ENCODE measurements at regions not wholly inside any gene's neighbourhood (a gene's known extent, or its start where the extent isn't known, plus 50 kb on each side); places are given as distances from the start of the nearest gene placed in this dataset.
A peak's percentile ranks its signal among the peaks of the same experiment; 100 is the strongest.

- no peaks in the 10 kb centered on the region for H3K27me3 ChIP-seq
- H3K4me1 ChIP-seq, result no peaks in the 10 kb centered on the region
- no peak overlapping the region for H3K4me2 ChIP-seq
- H3K9me3 ChIP-seq, result no peaks in the 10 kb centered on the region
- H3K4me3 ChIP-seq, result no peak overlapping the region
- TF ChIP-seq Cebpa-rat (IDR thresholded peaks at IDR 0.05), result no peak
- H3K9ac ChIP-seq, result no peak overlapping the region
- H3K36me3 ChIP-seq, result no peaks in the 10 kb centered on the region
- H3K27ac ChIP-seq, result no peak overlapping the region
- no peaks in the 10 kb centered on the region for H4K20me1 ChIP-seq
Measured at GRCh38 chr13:68888832-68889231, 1218.8 kb upstream of the ATXN8OS start.

GRCh38 chr13:68872338-68872737 is 1235.3 kb upstream of the ATXN8OS start:
- H3K9ac ChIP-seq, result no peak overlapping the region
- no peak for TF ChIP-seq Cebpa-rat (IDR thresholded peaks at IDR 0.05)
- no peak overlapping the region for H3K4me2 ChIP-seq
- no peaks in the 10 kb centered on the region for H3K36me3 ChIP-seq
- H3K27me3 ChIP-seq, result no peaks in the 10 kb centered on the region
- no peak overlapping the region for H3K27ac ChIP-seq
- no peaks in the 10 kb centered on the region for H3K9me3 ChIP-seq
- H3K4me1 ChIP-seq, result no peaks in the 10 kb centered on the region
- H4K20me1 ChIP-seq, result no peaks in the 10 kb centered on the region
- no peak overlapping the region for H3K4me3 ChIP-seq

- TF ChIP-seq Cebpa-rat (IDR thresholded peaks at IDR 0.05), result no peak
- H3K4me2 ChIP-seq, result no peak overlapping the region
Measured at GRCh38 chr13:68851026-68851425, 1256.6 kb upstream of the ATXN8OS start.

GRCh38 chr13:68850160-68850559 is 1257.5 kb upstream of the ATXN8OS start:
- no peak overlapping the region for H3K4me2 ChIP-seq
- H3K9me3 ChIP-seq, result 0 out of 2 replicates have a peak, but pooled peaks cover 7% of the 10 kb centered on the region
- no peaks in the 10 kb centered on the region for H3K27me3 ChIP-seq
- no peaks in the 10 kb centered on the region for H3K36me3 ChIP-seq
- H4K20me1 ChIP-seq, result no peaks in the 10 kb centered on the region
- H3K27ac ChIP-seq, result no peak overlapping the region
- H3K4me1 ChIP-seq, result peaks cover 10% of the 10 kb centered on the region
- TF ChIP-seq Cebpa-rat (IDR thresholded peaks at IDR 0.05), result no peak
- H3K4me3 ChIP-seq, result no peak overlapping the region
- no peak overlapping the region for H3K9ac ChIP-seq

More at GRCh38 chr13:68851026-68851425, 1256.6 kb upstream of the ATXN8OS start:
- H4K20me1 ChIP-seq, result no peaks in the 10 kb centered on the region
- H3K9ac ChIP-seq, result no peak overlapping the region
- no peak overlapping the region for H3K4me3 ChIP-seq
- H3K4me1 ChIP-seq, result peaks cover 10% of the 10 kb centered on the region
- H3K36me3 ChIP-seq, result no peaks in the 10 kb centered on the region
- 0 out of 2 replicates have a peak, but pooled peaks cover 2% of the 10 kb centered on the region for H3K9me3 ChIP-seq
- no peaks in the 10 kb centered on the region for H3K27me3 ChIP-seq
- H3K27ac ChIP-seq, result no peak overlapping the region

- H3K9ac ChIP-seq, result no peak overlapping the region
- no peak overlapping the region for H3K27ac ChIP-seq
- H4K20me1 ChIP-seq, result no peaks in the 10 kb centered on the region
- peaks cover 10% of the 10 kb centered on the region for H3K4me1 ChIP-seq
- H3K27me3 ChIP-seq, result no peaks in the 10 kb centered on the region
- no peak overlapping the region for H3K4me3 ChIP-seq
- TF ChIP-seq Cebpa-rat (IDR thresholded peaks at IDR 0.05), result no peak
- H3K9me3 ChIP-seq, result 0 out of 2 replicates have a peak, but pooled peaks cover 7% of the 10 kb centered on the region
- H3K4me2 ChIP-seq, result peak overlapping the region; percentile 38; the same call in 1 of the 2 replicates
- H3K36me3 ChIP-seq, result no peaks in the 10 kb centered on the region
Measured at GRCh38 chr13:68846663-68847062, 1261.0 kb upstream of the ATXN8OS start.

- no peak overlapping the region for H3K27ac ChIP-seq
- no peak overlapping the region for H3K4me3 ChIP-seq
- no peaks in the 10 kb centered on the region for H4K20me1 ChIP-seq
- H3K27me3 ChIP-seq, result no peaks in the 10 kb centered on the region
- no peaks in the 10 kb centered on the region for H3K36me3 ChIP-seq
- no peak overlapping the region for H3K9ac ChIP-seq
- H3K9me3 ChIP-seq, result no peaks in the 10 kb centered on the region
- no peaks in the 10 kb centered on the region for H3K4me1 ChIP-seq
- no peak for TF ChIP-seq Cebpa-rat (IDR thresholded peaks at IDR 0.05)
- H3K4me2 ChIP-seq, result no peak overlapping the region
Measured at GRCh38 chr13:68834375-68834774, 1273.3 kb upstream of the ATXN8OS start.

- Histone ChIP-seq H4K20me1 (no peaks in the 10 kb centered on the region), H3K27ac (no peak overlapping the region), H3K9me3 (no peaks in the 10 kb centered on the region), H3K27me3 (no peaks in the 10 kb centered on the region), H3K4me1 (no peaks in the 10 kb centered on the region), H3K4me3 (no peak overlapping the region), H3K4me2 (no peak overlapping the region), H3K9ac (no peak overlapping the region), H3K36me3 (no peaks in the 10 kb centered on the region)
- TF ChIP-seq Cebpa-rat (IDR thresholded peaks at IDR 0.05), result no peak
Measured at GRCh38 chr13:68816715-68817114, 1290.9 kb upstream of the ATXN8OS start.

GRCh38 chr13:68813180-68813796 is 1294.3 kb upstream of the ATXN8OS start:
- Histone ChIP-seq H3K4me1 (no peaks in the 10 kb centered on the region), H4K20me1 (no peaks in the 10 kb centered on the region), H3K4me2 (no peak overlapping the region), H3K9ac (no peak overlapping the region), H3K27me3 (no peaks in the 10 kb centered on the region), H3K4me3 (no peak overlapping the region), H3K27ac (no peak overlapping the region), H3K9me3 (no peaks in the 10 kb centered on the region), H3K36me3 (no peaks in the 10 kb centered on the region)
- no peak for TF ChIP-seq Cebpa-rat (IDR thresholded peaks at IDR 0.05)

GRCh38 chr13:68810660-68811059 is 1297.0 kb upstream of the ATXN8OS start:
- Histone ChIP-seq H3K27me3 (no peaks in the 10 kb centered on the region), H3K36me3 (no peaks in the 10 kb centered on the region), H3K27ac (no peak overlapping the region), H4K20me1 (no peaks in the 10 kb centered on the region), H3K9ac (no peak overlapping the region), H3K9me3 (no peaks in the 10 kb centered on the region), H3K4me1 (no peaks in the 10 kb centered on the region), H3K4me3 (no peak overlapping the region), H3K4me2 (no peak overlapping the region)
- no peak for TF ChIP-seq Cebpa-rat (IDR thresholded peaks at IDR 0.05)

GRCh38 chr13:68808456-68808855 is 1299.2 kb upstream of the ATXN8OS start:
- H3K9me3 ChIP-seq, result no peaks in the 10 kb centered on the region
- no peaks in the 10 kb centered on the region for H3K36me3 ChIP-seq
- no peak overlapping the region for H3K27ac ChIP-seq
- H3K9ac ChIP-seq, result no peak overlapping the region
- H3K27me3 ChIP-seq, result no peaks in the 10 kb centered on the region
- TF ChIP-seq Cebpa-rat (IDR thresholded peaks at IDR 0.05), result no peak
- H3K4me2 ChIP-seq, result no peak overlapping the region
- no peaks in the 10 kb centered on the region for H4K20me1 ChIP-seq
- H3K4me1 ChIP-seq, result no peaks in the 10 kb centered on the region
- no peak overlapping the region for H3K4me3 ChIP-seq

GRCh38 chr13:68806125-68806524 is 1301.5 kb upstream of the ATXN8OS start:
- Histone ChIP-seq H3K27ac (no peak overlapping the region), H3K9ac (no peak overlapping the region), H4K20me1 (no peaks in the 10 kb centered on the region), H3K4me3 (no peak overlapping the region), H3K4me1 (no peaks in the 10 kb centered on the region), H3K4me2 (no peak overlapping the region), H3K36me3 (no peaks in the 10 kb centered on the region), H3K9me3 (no peaks in the 10 kb centered on the region), H3K27me3 (no peaks in the 10 kb centered on the region)
- TF ChIP-seq Cebpa-rat (IDR thresholded peaks at IDR 0.05), result no peak
